Activated CD4-positive, alpha-beta T cell treated with anti-CD3 and anti-CD28 coated beads, Interleukin-2, amount 50 U/mL, for 1 hour (primary cell): ENCODE measurements at regions not wholly inside any gene's neighbourhood (a gene's known extent, or its start where the extent isn't known, plus 50 kb on each side); places are given as distances from the start of the nearest gene placed in this dataset.

ENCODE experiments used
- DNase-seq: peaks from one replicate; pipeline ENCODE4 v3.0.0-alpha.2; 2020

DNA sequence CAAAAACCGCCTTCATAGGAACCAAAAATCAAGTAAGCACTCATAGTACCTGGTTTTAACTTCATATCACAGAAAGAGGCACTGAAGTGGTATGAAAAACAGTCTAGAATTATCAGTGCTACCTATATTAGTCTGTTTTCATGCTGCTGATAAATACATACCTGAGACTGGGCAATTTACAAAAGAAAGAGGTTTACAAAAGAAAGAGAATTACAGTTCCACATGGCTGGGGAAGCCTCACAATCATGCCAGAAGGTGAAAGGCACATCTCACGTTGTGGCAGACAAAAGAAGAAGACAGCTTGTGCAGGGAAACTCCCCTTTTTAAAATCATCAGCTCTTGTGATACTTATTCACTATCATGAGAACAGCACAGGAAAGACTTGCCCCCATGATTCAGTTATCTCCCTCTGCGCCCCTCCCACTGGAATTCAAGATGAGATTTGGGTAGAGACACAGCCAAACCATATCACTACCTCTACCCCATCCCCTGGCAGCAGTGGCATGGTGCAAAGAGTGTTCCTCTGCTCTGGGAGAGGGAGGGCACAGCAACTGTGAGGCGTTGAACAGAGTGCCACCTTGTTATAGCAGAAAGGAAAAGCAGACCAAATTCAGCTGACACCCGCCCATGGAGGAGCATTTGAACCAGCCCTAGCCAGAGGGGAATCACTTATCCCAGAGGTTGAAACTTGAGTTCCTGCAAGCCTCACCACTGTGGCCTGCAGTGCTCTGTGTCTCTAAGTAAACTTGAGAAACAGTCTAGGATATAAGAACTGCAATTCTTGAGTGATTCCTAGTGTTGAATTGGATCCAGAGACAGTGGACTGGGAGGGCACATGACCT lies 61.9 kb upstream of the PTPRZ1 start:
- DNase-seq = no peak

DNA sequence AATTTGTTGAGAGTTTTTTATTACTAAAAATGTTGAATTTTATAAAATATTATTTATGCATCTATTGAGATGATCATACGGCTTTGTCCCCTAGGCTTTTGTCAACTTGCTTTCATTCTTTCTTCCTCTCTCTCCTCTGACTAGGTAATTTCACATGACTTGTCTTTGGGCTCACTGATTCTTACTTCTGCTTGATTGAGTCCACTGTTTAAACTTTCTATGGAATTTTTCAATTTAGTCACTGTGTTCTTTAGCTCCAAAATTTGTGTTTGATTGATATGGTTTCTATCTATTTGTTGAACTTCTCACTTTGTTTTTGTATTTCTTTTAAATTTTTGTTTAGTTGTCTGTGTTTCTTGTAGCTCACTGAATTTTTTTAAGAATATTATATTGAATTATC lies 65.9 kb upstream of the PTPRZ1 start:
- DNase-seq = no peak

DNA sequence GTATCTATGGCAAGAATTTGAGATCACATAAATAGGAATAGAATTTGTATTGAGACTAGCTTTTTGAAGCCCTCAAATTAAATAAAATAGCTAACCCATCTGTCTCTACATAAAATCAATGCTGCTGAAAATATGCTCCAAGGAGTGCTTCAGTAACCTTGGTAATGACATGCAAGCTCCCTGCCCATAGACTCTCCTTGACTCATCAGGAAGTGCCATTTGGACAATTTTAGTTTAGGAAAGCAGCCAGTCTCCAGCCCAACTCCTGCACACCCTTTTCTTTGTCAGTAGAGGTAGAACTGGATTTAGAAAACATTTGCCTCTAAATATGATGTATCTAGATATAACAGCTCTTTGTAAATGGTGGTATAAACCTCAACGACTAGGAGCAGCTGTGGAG lies 69.9 kb upstream of the PTPRZ1 start:
- no peak for DNase-seq

- DNase-seq = no peak
Observed at GRCh38 chr7:121800916-121801675, 71.9 kb upstream of the PTPRZ1 start.

GRCh38 chr7:121798896-121799295 lies 74.1 kb upstream of the PTPRZ1 start:
- DNase-seq = no peak

DNA sequence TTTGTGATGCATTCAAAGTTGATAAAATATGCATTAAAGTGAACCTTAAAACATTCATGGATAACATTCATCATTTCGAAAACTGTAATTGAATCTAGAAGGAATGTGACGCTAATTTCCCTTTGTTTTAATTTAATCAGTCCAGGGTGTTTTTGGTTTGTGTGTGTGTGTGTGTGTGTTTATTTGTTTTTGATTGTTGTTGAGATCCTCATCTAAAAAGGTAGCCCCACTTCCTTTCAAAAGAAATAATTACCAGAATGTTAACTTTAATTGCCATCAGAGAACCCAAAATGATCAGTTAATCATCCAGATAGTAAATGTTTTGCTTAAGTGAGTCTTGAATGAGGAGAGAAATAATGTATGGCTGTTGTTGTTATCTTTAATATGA lies 74.5 kb upstream of the PTPRZ1 start:
- DNase-seq = no peak

DNA sequence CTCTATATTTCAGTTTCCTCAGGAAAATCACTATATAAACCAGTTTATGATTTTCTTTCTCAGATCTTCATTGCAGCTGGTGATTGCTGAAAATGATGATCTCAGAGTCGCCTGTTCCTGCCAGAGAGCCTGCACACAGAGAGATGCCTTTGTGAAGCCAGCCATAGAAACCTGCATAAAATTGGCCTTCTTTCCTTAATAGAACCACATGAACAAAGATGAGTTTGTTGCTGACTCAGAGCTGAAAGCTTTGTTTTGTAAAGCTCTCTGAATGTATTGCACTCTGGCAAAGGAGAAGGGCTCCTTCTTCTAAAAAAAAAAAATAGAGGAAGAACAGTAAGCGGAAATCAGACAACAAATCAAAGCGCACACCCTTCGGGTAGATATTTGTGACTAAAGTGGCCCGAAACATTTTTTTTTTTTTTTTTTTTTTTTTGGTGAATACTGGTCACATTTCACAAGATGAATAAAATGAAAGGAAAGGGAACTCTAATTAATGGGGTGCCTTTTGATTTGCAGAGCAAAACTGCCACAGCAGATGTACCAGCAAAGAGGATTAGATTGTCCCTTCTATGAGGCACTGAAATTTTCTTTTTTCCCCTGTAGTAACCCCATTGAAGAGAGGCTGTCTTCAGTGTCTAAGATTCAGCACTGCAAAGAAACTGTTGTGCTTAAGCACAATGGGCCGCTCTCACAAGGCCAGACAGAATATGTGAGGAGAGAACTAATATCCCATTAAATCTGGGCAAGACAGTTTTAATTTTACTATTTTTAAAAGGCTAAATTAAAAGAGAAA lies 75.1 kb upstream of the PTPRZ1 start:
- no peak for DNase-seq

DNA sequence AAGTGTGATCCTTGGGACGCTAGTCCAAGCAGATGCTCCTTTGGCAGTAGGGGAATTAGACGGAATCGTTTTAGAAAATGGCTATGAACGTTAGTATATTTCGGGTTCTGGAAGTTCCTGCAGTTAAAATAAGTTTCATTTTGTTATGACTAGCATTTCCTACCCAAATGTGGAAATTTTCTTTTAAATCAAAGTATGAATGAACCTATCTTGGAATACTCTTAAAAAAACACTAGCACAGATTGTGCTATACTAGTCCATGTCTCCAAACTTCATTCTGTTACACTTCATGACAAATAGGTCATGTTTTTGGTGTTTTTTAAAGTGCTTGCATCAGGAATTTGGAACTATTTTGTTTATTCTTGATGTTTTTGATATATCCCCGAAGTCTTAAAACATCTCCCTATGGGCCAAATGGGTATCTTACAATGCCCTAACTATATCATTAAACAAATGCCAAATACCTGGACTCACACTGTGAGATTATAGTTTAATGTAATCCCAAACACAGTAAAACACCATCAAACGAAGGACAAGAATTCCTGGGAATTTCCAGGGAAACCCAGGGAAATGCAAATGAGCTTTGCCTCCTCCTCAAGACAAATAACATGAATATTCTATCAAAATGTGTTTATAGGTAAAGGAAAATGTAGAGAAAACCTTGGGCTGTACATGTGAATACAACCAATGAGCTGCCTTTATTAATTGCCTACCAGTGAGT lies 75.9 kb upstream of the PTPRZ1 start:
- DNase-seq = no peak

DNA sequence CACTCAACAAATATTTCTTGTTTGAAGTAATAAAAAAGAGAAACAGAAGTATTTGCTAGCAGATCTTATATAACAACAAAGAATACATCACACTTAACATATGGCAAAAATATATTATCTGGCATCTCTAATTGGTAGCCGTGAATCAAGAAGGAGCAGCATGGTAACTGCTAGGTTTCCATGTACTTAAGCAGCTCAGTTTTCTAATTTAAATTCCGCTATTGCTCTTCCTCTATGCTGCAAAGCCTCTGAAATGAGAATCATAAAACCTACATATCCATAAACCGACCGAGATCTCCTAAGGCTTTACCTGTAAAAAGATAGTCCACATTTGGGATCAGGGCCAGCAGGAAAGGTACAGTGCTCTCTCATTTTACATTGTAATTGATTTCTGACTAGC lies 76.6 kb upstream of the PTPRZ1 start:
- DNase-seq = no peak

GRCh38 chr7:121795736-121796135 lies 77.2 kb upstream of the PTPRZ1 start:
- no peak for DNase-seq

DNA sequence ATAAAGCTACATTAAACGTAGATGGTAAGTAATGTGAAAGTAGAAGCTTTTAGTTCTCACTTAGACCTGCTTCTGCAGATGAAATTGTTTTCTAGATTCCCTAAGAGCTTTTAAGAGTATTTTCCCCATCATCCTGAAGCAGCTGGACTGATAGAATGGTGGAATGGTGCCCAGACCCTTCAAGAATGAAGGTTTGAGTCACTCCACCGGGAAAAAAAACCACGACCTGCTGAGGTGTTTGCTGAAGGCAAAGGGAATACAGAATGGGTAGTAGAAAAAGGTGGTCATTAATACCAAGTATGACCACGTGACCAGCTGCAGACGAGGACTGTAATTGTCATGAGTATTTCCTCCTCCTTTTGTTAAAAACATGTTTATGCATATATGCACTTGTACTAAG lies 79.2 kb upstream of the PTPRZ1 start:
- DNase-seq = no peak

- no peak for DNase-seq
Observed at GRCh38 chr7:121777672-121778071, 95.3 kb upstream of the PTPRZ1 start.

DNA sequence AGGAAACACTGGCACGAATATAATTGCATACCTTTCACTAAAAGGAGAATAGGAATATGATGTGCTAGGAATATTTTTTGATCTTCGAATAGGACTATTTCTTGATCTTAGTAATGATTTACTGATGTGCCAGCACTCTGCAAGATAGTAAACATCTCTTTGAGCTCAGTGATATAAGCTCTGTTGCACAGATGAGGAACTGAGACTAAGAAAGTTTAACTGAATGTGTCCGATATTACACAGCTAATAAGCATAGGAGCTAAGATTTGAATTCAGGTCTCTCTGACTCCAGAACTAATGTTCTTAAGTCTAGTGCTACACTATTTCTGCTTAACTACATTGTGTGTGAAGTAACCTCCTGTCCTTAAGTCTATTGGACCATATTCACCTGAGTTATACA lies 98.4 kb upstream of the PTPRZ1 start:
- DNase-seq = no peak

DNA sequence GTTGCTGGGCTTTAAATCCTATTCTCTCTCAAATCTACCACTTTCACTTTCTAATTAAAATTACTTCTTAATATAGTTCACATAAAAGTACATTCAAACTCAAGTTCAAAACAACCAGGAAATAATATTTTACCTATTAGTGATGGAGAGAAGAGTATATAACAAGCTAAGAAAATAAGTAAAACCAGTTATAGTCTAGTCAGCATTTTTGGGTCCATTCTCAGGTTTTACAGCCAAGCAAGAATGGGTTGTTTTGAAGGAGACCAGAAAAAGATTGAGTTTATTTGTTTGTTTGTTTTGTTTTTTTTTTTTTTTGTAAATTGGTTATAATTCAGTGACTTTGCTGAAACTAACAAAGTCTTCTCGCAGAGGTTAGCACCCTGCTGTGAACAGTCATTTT lies 106.3 kb upstream of the PTPRZ1 start:
- no peak for DNase-seq

GRCh38 chr7:121761399-121761798 lies 111.6 kb upstream of the PTPRZ1 start:
- DNase-seq = no peak

- DNase-seq = no peak
Observed at GRCh38 chr7:121755818-121756552, 117.0 kb upstream of the PTPRZ1 start.

GRCh38 chr7:121755286-121755685 lies 117.7 kb upstream of the PTPRZ1 start:
- no peak for DNase-seq

DNA sequence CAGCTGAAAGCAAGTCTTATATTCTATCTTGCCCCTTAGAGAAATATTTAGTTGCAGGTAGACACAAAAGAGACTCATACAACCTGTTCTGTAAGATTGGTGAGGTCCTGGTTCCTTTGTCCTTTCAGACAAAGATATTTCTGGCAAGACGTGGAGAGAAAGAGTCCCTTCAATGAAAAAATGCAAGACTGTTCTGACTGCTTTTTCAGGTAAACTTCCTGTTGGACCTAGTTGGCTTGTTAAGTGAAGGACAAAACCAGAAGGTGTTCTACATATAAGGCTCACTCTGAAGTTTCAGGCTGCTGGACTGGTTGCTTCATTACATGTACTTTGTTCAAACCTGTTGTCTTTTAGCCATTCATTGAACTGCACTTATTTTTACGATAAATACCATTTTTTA lies 119.0 kb upstream of the PTPRZ1 start:
- DNase-seq = no peak

- no peak for DNase-seq
Observed at GRCh38 chr7:121752706-121753105, 120.3 kb upstream of the PTPRZ1 start.

GRCh38 chr7:121748546-121748945 lies 124.4 kb upstream of the PTPRZ1 start:
- DNase-seq = no peak

DNA sequence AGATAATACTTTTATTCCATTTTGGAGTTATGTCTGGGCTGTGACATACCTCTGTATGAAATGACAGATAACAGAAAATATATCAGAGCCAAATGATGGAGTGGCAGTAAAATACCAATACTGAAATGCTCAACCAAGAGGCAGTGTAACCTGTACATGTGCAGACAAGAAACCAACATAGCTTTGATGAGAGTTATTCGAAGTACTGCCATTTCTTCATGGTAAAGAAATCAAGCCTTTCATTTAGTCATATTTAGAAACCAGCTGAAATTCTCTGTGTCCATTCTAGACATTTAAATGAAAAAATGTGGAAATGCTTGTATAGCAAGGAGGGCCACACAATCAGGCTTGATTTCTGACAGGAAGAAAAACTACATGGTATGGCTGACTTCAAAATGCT lies 127.1 kb upstream of the PTPRZ1 start:
- no peak for DNase-seq

- no peak for DNase-seq
Observed at GRCh38 chr7:121744877-121745276, 128.1 kb upstream of the PTPRZ1 start.
